DND-41 (cell line): ENCODE measurements at regions not wholly inside any gene's neighbourhood (a gene's known extent, or its start where the extent isn't known, plus 50 kb on each side); places are given as distances from the start of the nearest gene placed in this dataset.
A peak's percentile ranks its signal among the peaks of the same experiment; 100 is the strongest.

Experiments
- CTCF ChIP-seq: IDR thresholded peaks from 2 replicates; pipeline ENCODE4 v1.5.1; 2012; ENCODE audit warnings: borderline replicate concordance, low read length, moderate library complexity, mild to moderate bottlenecking; ENCODE audit not compliant: poor library complexity, severe bottlenecking; ENCODE audit errors: extremely low read depth
- EZH2 ChIP-seq: IDR thresholded peaks from 3 replicates; pipeline ENCODE4 v1.6.1; 2012; ENCODE audit warnings: borderline replicate concordance, low read depth, mild to moderate bottlenecking, moderate library complexity, low read length, inconsistent platforms; ENCODE audit not compliant: severe bottlenecking

GRCh38 chr5:4065472-4066320, 470.1 kb downstream of the IRX1 start:
- no peak for TF ChIP-seq EZH2
- peak; percentile 27 for TF ChIP-seq CTCF
